Frontal cortex (tissue), 3 donors: ENCODE measurements at regions not wholly inside any gene's neighbourhood (a gene's known extent, or its start where the extent isn't known, plus 50 kb on each side); places are given as distances from the start of the nearest gene placed in this dataset.
"Not testable (repeated sequence)": the region's sequence is repeated elsewhere in the genome, so short reads cannot be mapped to it uniquely, and the experiment has no call there.

Experiments
- DNase-seq, 2 donors: peaks; one replicate each; pipeline ENCODE4 v3.0.0; 2012; ENCODE audit warnings: low spot score in 2 of 2
- FAIRE-seq: peaks from 2 replicates; lab custom pipeline; 2012; peaks lifted over from hg19 to GRCh38; lab: Jason Lieb, UNC
- donor health status: control.
- donor health status: control.
- donor health status: control.

GRCh38 chr14:28589792-28590191 is 176.8 kb upstream of the FOXG1 start:
- DNase-seq (no peak), FAIRE-seq (no peak)

GRCh38 chr14:28596391-28596790 is 170.2 kb upstream of the FOXG1 start:
- FAIRE-seq (no peak), DNase-seq (no peak)

GRCh38 chr14:28599191-28599590 is 167.4 kb upstream of the FOXG1 start:
- FAIRE-seq: no peak
- DNase-seq: no peak

GRCh38 chr14:28599605-28600004 is 167.0 kb upstream of the FOXG1 start:
- FAIRE-seq (no peak), DNase-seq (no peak)

- DNase-seq (no peak), FAIRE-seq (no peak)
Observed at GRCh38 chr14:28603606-28604005, 163.0 kb upstream of the FOXG1 start.

GRCh38 chr14:28607661-28608060 is 158.9 kb upstream of the FOXG1 start:
- DNase-seq: no peak
- FAIRE-seq: no peak

GRCh38 chr14:28608443-28608842 is 158.1 kb upstream of the FOXG1 start:
- no peak for DNase-seq
- FAIRE-seq: no peak

- FAIRE-seq (peak; percentile 86), DNase-seq (peak; percentile 2 to 6)
Observed at GRCh38 chr14:28608851-28609828, 157.4 kb upstream of the FOXG1 start.

GRCh38 chr14:28612414-28612813 is 154.2 kb upstream of the FOXG1 start:
- FAIRE-seq (no peak), DNase-seq (no peak)

- no peak for DNase-seq
- no peak for FAIRE-seq
Observed at GRCh38 chr14:28613532-28613931, 153.1 kb upstream of the FOXG1 start.

- DNase-seq (no peak), FAIRE-seq (peak; percentile 53)
Observed at GRCh38 chr14:28626780-28627179, 139.8 kb upstream of the FOXG1 start.

- DNase-seq (no peak), FAIRE-seq (no peak)
Observed at GRCh38 chr14:28629328-28630004, 137.1 kb upstream of the FOXG1 start.

GRCh38 chr14:28630100-28630499 is 136.5 kb upstream of the FOXG1 start:
- no peak for DNase-seq
- no peak for FAIRE-seq

- DNase-seq (peak in 1 of 2 donors; percentile 12), FAIRE-seq (peak; percentile 92)
Observed at GRCh38 chr14:28635387-28635786, 131.2 kb upstream of the FOXG1 start.

- DNase-seq, FAIRE-seq: not testable (repeated sequence)
Observed at GRCh38 chr14:28635816-28636215, 130.8 kb upstream of the FOXG1 start.

- not testable (repeated sequence) for FAIRE-seq, DNase-seq
Observed at GRCh38 chr14:28641189-28641588, 125.4 kb upstream of the FOXG1 start.

GRCh38 chr14:28651148-28651547 is 115.4 kb upstream of the FOXG1 start:
- DNase-seq: no peak
- no peak for FAIRE-seq

- DNase-seq: no peak
- no peak for FAIRE-seq
Observed at GRCh38 chr14:28652782-28653181, 113.8 kb upstream of the FOXG1 start.

GRCh38 chr14:28653521-28653920 is 113.1 kb upstream of the FOXG1 start:
- FAIRE-seq (no peak), DNase-seq (peak in 1 of 2 donors; percentile 1)

GRCh38 chr14:28656704-28657255 is 109.8 kb upstream of the FOXG1 start:
- no peak for DNase-seq
- FAIRE-seq: no peak
